Spleen (tissue), 7 donors: ENCODE measurements at regions not wholly inside any gene's neighbourhood (a gene's known extent, or its start where the extent isn't known, plus 50 kb on each side); places are given as distances from the start of the nearest gene placed in this dataset.

Source experiments
- POLR2A ChIP-seq, 3 donors: fragments of 450-650 bp; IDR thresholded peaks; one replicate each; pipeline ENCODE4 v1.5.1; 2017; ENCODE audit warnings: antibody characterized with exemption in 3 of 3, mild to moderate bottlenecking in 1 of 3
- POLR2AphosphoS5 ChIP-seq, 3 donors: sonication (generic); formaldehyde crosslinking; IDR thresholded peaks; one replicate each; pipeline ENCODE4 v1.5.1; 2017; ENCODE audit warnings: antibody characterized with exemption in 3 of 3
- TF ChIP-seq, protein P1 (sequence below), 11 experiments: fragments of 200-600 bp in 7 of 11; fragments of 450-650 bp in 4 of 11; sonication (generic) in 4 of 11; IDR thresholded peaks in 8 of 11; conservative IDR thresholded peaks in 3 of 11; 1 replicate in 7 of 11; 2 replicates in 4 of 11; pipeline versions ENCODE4 v1.4.0 to v1.8.0; 2016 to 2021; ENCODE audit warnings: antibody characterized with exemption in 11 of 11, inconsistent platforms in 4 of 11, mild to moderate bottlenecking in 1 of 11
- donor health status: DM: no; HTN: no; CAD: no; lungs with moderate emphysema.
- donor health status: DM: no; HTN: no; CAD: no.
- donor health status: DM: no; HTN: no; CAD: no.

DNA sequence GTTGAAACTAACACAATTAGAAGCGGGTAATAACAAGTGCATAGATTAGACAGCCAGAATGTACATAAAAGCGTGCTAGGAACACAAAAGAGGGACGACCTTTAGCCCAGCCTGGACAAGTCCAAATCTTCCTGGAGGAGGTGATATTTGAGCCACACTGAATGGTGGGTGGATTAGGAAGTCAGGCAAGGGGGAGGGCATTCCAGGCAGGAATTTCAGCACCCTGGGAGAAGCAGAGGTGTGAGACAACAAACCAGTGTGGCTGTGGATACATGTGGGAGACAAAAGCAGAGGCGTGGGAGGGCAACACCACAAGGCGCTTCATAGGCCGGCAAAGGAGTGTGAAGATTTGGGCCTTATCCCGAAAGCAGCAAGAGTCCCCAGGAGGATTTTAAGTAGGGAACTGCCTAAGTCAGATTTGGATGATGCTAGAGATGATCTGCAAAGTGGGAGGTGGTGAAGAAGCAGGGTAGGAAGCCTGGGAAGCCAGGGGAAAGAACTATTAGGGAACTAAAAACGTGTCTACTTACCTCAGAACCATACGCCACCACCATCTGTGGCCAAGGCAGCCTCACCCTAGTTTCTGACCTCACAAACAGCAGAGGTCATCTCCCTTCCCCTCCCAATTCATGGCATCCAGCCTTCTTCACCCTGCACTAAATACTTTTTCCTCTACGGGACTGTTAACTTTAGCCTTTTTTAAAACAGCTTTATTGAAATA, 81.8 kb downstream of the GLUL start:
- TF ChIP-seq POLR2A (IDR thresholded peaks at IDR 0.05) (no peak), POLR2AphosphoS5 (IDR thresholded peaks at IDR 0.05) (no peak)
- TF ChIP-seq, protein P1, sequence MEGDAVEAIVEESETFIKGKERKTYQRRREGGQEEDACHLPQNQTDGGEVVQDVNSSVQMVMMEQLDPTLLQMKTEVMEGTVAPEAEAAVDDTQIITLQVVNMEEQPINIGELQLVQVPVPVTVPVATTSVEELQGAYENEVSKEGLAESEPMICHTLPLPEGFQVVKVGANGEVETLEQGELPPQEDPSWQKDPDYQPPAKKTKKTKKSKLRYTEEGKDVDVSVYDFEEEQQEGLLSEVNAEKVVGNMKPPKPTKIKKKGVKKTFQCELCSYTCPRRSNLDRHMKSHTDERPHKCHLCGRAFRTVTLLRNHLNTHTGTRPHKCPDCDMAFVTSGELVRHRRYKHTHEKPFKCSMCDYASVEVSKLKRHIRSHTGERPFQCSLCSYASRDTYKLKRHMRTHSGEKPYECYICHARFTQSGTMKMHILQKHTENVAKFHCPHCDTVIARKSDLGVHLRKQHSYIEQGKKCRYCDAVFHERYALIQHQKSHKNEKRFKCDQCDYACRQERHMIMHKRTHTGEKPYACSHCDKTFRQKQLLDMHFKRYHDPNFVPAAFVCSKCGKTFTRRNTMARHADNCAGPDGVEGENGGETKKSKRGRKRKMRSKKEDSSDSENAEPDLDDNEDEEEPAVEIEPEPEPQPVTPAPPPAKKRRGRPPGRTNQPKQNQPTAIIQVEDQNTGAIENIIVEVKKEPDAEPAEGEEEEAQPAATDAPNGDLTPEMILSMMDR (IDR thresholded peaks at IDR 0.05 in 8 of 11, conservative IDR thresholded peaks at IDR 0.05 in 3 of 11), result no peak
